HG02678 (cell line): ENCODE measurements at regions not wholly inside any gene's neighbourhood (a gene's known extent, or its start where the extent isn't known, plus 50 kb on each side); places are given as distances from the start of the nearest gene placed in this dataset.
"Not testable (repeated sequence)": the region's sequence is repeated elsewhere in the genome, so short reads cannot be mapped to it uniquely, and the experiment has no call there.

Experiments
- ATAC-seq: cut with Tn5 transposase; IDR thresholded peaks from one replicate; pipeline ENCODE4 v1.9.1; 2021; ENCODE audit warnings: mild to moderate bottlenecking, moderate library complexity; ENCODE audit not compliant: unreplicated experiment

GRCh38 chr14:99995700-99996356 is 69.4 kb upstream of the EVL start:
- peak; percentile 99 for ATAC-seq

GRCh38 chr14:99996951-99997571 is 68.2 kb upstream of the EVL start:
- no peak for ATAC-seq

- ATAC-seq = not testable (repeated sequence)
Observed at GRCh38 chr14:100000398-100000797, 64.8 kb upstream of the EVL start.

GRCh38 chr14:100004392-100004791 is 60.8 kb upstream of the EVL start:
- ATAC-seq = no peak

- ATAC-seq = no peak
Observed at GRCh38 chr14:100007254-100007653, 58.0 kb upstream of the EVL start.

- not testable (repeated sequence) for ATAC-seq
Observed at GRCh38 chr14:100009802-100010201, 55.4 kb upstream of the EVL start.

GRCh38 chr14:100010679-100011078 is 54.5 kb upstream of the EVL start:
- ATAC-seq = no peak

- ATAC-seq = no peak
Observed at GRCh38 chr14:100011628-100012325, 53.4 kb upstream of the EVL start.

GRCh38 chr14:100012478-100013327 is 52.5 kb upstream of the EVL start:
- no peak for ATAC-seq

GRCh38 chr14:100015251-100015655 is 50.0 kb upstream of the EVL start:
- ATAC-seq = peak; percentile 78
